DOHH2 (cell line): ENCODE measurements at regions not wholly inside any gene's neighbourhood (a gene's known extent, or its start where the extent isn't known, plus 50 kb on each side); places are given as distances from the start of the nearest gene placed in this dataset.

Experiments used
- H3F3A ChIP-seq: fragments of 200-600 bp; sonication (generic), shearing (Covaris generic); 2 replicates; pipeline ENCODE4 v1.6.0; 2016; ENCODE audit warnings: antibody characterized with exemption, mild to moderate bottlenecking; ENCODE audit not compliant: control insufficient read depth, insufficient read depth
- H3K27ac ChIP-seq: fragments of 200-600 bp; sonication (generic); 2 replicates; pipeline ENCODE4 v1.5.1; 2014; ENCODE audit warnings: low read depth, mild to moderate bottlenecking, low read length, moderate library complexity
- H3K27me3 ChIP-seq: fragments of 200-600 bp; sonication (generic); 2 replicates; pipeline ENCODE4 v1.6.1; 2014; ENCODE audit warnings: mild to moderate bottlenecking, low read length, mixed read lengths; ENCODE audit not compliant: control insufficient read depth
- H3K36me3 ChIP-seq: fragments of 200-600 bp; sonication (generic); 2 replicates; pipeline ENCODE4 v1.6.1; 2014; ENCODE audit warnings: mild to moderate bottlenecking, low read length, moderate library complexity, mixed read lengths; ENCODE audit not compliant: control insufficient read depth
- H3K4me1 ChIP-seq: fragments of 200-600 bp; sonication (generic); 2 replicates; pipeline ENCODE4 v1.6.1; 2014; ENCODE audit warnings: mild to moderate bottlenecking, low read length, mixed read lengths; ENCODE audit not compliant: control insufficient read depth
- H3K4me2 ChIP-seq: fragments of 200-600 bp; sonication (generic); 2 replicates; pipeline ENCODE4 v1.6.0; 2014; ENCODE audit warnings: mild to moderate bottlenecking, low read length, moderate library complexity
- H3K4me3 ChIP-seq: fragments of 200-600 bp; sonication (generic); 2 replicates; pipeline ENCODE4 v1.5.1; 2014; ENCODE audit warnings: mild to moderate bottlenecking, low read length, mixed read lengths
- H3K79me2 ChIP-seq: fragments of 200-600 bp; sonication (generic); 2 replicates; pipeline ENCODE4 v1.6.1; 2014; ENCODE audit warnings: mild to moderate bottlenecking, low read length, mixed read lengths; ENCODE audit not compliant: control insufficient read depth
- H3K9me2 ChIP-seq: fragments of 200-600 bp; sonication (generic); replicated peaks from 2 replicates; pipeline ENCODE4 v1.6.1; 2014; ENCODE audit warnings: mild to moderate bottlenecking, low read length, mixed read lengths; ENCODE audit not compliant: control insufficient read depth
- H3K9me3 ChIP-seq: fragments of 200-600 bp; sonication (generic); 2 replicates; pipeline ENCODE4 v1.6.1; 2014; ENCODE audit warnings: antibody characterized with exemption, low read length, mixed read lengths; ENCODE audit not compliant: control insufficient read depth, insufficient read depth
- H4K20me1 ChIP-seq: fragments of 200-600 bp; sonication (generic); 2 replicates; pipeline ENCODE4 v1.6.0; 2014; ENCODE audit warnings: low read depth, mild to moderate bottlenecking, antibody characterized with exemption, low read length, moderate library complexity; ENCODE audit not compliant: control insufficient read depth, insufficient read depth
- EZH2phosphoT487 ChIP-seq: fragments of 200-600 bp; sonication (generic); IDR thresholded peaks from 2 replicates; pipeline ENCODE4 v1.6.1; 2017; ENCODE audit warnings: borderline replicate concordance, mild to moderate bottlenecking, antibody characterized with exemption, low read length, moderate library complexity, mixed read lengths
- TF ChIP-seq, protein P1 (sequence below): fragments of 200-600 bp; sonication (generic); IDR thresholded peaks from one replicate; pipeline ENCODE4 v1.5.1; 2014; ENCODE audit warnings: antibody characterized with exemption, mild to moderate bottlenecking, low read depth, low read length; ENCODE audit not compliant: poor library complexity, severe bottlenecking

DNA sequence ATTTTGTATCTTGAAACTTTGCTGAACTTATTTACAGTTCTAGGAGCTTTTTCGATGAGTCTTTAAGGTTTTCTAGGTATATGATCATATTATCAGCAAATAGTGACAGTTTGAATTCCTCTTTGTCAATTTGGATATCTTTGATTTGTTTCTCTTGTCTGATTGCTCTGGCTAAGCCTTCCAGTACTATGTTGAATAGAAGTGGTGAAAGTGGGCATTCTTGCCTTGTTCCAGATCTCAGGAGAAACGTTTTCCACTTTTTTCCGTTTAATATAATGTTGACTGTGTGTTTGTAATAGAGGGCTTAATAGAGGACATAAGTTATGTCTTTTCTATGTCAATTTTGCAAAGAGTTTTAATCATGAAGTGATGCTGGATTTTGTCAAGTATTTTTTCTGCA lies 124.3 kb downstream of the ZNF280B start:
- Histone ChIP-seq H3K4me1 (peaks cover 46% of the 10 kb centered on the region), H3K4me3 (no peak overlapping the region), H3K27ac (no peak overlapping the region), H3K9me2 (no peaks in the 10 kb centered on the region), H3F3A (peaks cover 20% of the 10 kb centered on the region), H3K79me2 (peaks cover 3% of the 10 kb centered on the region; the same call in 1 of the 2 replicates), H3K27me3 (no peaks in the 10 kb centered on the region), H4K20me1 (no peaks in the 10 kb centered on the region), H3K9me3 (no peaks in the 10 kb centered on the region), H3K36me3 (no peaks in the 10 kb centered on the region), H3K4me2 (no peak overlapping the region)
- no peak for TF ChIP-seq EZH2phosphoT487
- TF ChIP-seq, protein P1, sequence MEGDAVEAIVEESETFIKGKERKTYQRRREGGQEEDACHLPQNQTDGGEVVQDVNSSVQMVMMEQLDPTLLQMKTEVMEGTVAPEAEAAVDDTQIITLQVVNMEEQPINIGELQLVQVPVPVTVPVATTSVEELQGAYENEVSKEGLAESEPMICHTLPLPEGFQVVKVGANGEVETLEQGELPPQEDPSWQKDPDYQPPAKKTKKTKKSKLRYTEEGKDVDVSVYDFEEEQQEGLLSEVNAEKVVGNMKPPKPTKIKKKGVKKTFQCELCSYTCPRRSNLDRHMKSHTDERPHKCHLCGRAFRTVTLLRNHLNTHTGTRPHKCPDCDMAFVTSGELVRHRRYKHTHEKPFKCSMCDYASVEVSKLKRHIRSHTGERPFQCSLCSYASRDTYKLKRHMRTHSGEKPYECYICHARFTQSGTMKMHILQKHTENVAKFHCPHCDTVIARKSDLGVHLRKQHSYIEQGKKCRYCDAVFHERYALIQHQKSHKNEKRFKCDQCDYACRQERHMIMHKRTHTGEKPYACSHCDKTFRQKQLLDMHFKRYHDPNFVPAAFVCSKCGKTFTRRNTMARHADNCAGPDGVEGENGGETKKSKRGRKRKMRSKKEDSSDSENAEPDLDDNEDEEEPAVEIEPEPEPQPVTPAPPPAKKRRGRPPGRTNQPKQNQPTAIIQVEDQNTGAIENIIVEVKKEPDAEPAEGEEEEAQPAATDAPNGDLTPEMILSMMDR, result no peak

DNA sequence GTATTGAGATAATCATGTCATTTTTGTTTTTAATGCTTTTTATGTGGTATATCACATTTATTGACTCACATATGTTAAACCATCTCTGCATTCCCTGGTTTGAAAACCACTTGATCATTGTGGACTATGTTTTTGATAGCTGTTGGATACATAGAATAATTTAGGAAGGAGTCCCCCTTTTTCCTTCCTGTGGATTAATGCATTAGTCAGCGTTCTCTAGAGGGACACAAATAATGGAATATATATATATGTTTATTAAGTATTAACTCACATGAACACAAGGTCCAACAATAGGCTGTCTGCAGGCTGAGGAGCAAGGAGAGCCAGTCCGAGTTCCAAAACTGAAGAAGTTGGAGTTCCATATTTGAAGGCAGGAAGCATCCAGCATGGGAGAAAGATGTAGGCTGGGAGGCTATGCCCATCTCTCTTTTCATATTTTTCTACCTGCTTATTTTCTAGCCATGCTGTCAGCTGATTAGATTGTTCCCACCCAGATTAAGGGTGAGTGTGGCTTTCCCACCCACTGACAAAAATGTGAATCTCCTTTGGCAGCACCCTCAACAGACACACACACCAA lies 123.8 kb downstream of the ZNF280B start:
- no peak overlapping the region for H3K4me2 ChIP-seq
- H3K9me3 ChIP-seq, result no peaks in the 10 kb centered on the region
- H3F3A ChIP-seq, result peaks cover 16% of the 10 kb centered on the region
- H4K20me1 ChIP-seq, result no peaks in the 10 kb centered on the region
- peaks cover 42% of the 10 kb centered on the region for H3K4me1 ChIP-seq
- TF ChIP-seq EZH2phosphoT487, result no peak
- TF ChIP-seq, protein P1, result no peak
- no peaks in the 10 kb centered on the region for H3K9me2 ChIP-seq
- H3K79me2 ChIP-seq, result peaks cover 3% of the 10 kb centered on the region; the same call in 1 of the 2 replicates
- H3K36me3 ChIP-seq, result no peaks in the 10 kb centered on the region
- H3K4me3 ChIP-seq, result no peak overlapping the region
- H3K27ac ChIP-seq, result no peak overlapping the region
- no peaks in the 10 kb centered on the region for H3K27me3 ChIP-seq

DNA sequence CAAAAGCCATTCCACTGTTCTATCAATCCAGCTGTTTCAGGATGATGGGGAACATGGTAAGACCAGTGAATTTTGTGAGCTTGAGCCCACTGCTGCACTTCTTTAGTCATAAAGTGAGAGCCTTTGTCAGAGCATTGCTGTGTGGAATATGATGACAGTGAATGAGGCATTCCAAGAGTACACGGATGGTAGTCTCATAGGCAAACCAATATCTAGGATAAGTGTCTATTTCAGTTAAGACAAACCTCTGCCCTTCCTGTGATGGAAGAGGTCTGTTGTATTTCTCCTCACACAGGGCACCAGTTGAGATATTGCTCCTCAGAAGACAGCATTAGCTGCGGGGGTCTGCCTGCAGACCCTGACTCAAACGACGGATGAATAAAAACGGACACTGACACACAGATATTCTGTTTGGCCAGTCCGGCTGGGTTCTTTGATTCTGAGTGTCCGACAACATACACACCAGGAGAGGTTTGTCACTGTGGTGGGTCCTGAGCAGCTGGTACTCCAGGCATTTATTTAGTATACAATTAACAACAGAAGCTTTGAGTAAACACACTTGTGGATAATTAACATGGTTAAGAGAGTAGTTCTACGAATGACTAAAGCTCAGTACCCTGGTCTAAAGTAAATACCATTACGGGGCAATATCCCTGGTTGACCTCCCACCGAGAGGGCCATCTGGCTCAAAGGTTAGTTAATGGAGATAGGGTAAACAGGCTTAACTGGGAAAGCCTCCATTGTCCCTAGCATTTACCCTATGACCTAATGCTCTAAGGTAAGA lies 121.7 kb downstream of the ZNF280B start:
- no peak for TF ChIP-seq EZH2phosphoT487
- TF ChIP-seq, protein P1, result no peak
- Histone ChIP-seq H3K4me1 (peaks cover 27% of the 10 kb centered on the region), H3K4me2 (no peak overlapping the region), H3K9me2 (no peaks in the 10 kb centered on the region), H3K36me3 (no peaks in the 10 kb centered on the region), H3K27me3 (no peaks in the 10 kb centered on the region), H3F3A (peaks cover 9% of the 10 kb centered on the region), H4K20me1 (no peaks in the 10 kb centered on the region), H3K27ac (no peak overlapping the region), H3K9me3 (no peaks in the 10 kb centered on the region), H3K79me2 (no peaks in the 10 kb centered on the region), H3K4me3 (no peak overlapping the region)
